Transverse colon (tissue), 4 donors: ENCODE measurements at regions not wholly inside any gene's neighbourhood (a gene's known extent, or its start where the extent isn't known, plus 50 kb on each side); places are given as distances from the start of the nearest gene placed in this dataset.

ENCODE experiments used
- DNase-seq: peaks from one replicate; pipeline ENCODE4 v3.0.0-alpha.2; 2019
- H3K27ac ChIP-seq, 4 donors: fragments of 200-600 bp; sonication (generic); 2 replicates each; pipeline ENCODE4 v1.5.1; 2016 to 2018; ENCODE audit warnings: inconsistent platforms in 4 of 4
- H3K27me3 ChIP-seq: fragments of 200-600 bp; sonication (generic); 2 replicates; pipeline ENCODE4 v1.5.1; 2017; ENCODE audit warnings: inconsistent platforms
- H3K36me3 ChIP-seq, 4 donors: fragments of 200-600 bp; sonication (generic); 2 replicates each; pipeline ENCODE4 v1.5.1; 2017 to 2019; ENCODE audit warnings: inconsistent platforms in 4 of 4
- H3K4me1 ChIP-seq, 4 donors: fragments of 200-600 bp; sonication (generic); 2 replicates each; pipeline ENCODE4 v1.5.1; 2017 to 2020; ENCODE audit warnings: inconsistent platforms in 4 of 4
- H3K4me3 ChIP-seq, 4 donors: fragments of 200-600 bp; sonication (generic); 1 replicate in 1 of 4; 2 replicates in 3 of 4; pipeline versions ENCODE4 v1.5.1 to v1.6.1; 2017 to 2019; ENCODE audit warnings: inconsistent platforms in 4 of 4
- H3K9me3 ChIP-seq, 2 donors: fragments of 200-600 bp; sonication (generic); 2 replicates each; pipeline ENCODE4 v1.5.1; 2017 to 2019; ENCODE audit warnings: inconsistent platforms in 2 of 2
- CTCF ChIP-seq, 5 experiments: fragments of 200-600 bp in 3 of 5; fragments of 450-650 bp in 2 of 5; sonication (generic) in 3 of 5; IDR thresholded peaks; 1 replicate in 2 of 5; 2 replicates in 3 of 5; pipeline ENCODE4 v1.5.1; 2016 to 2017; ENCODE audit warnings: antibody characterized with exemption in 5 of 5, inconsistent platforms in 3 of 5, mild to moderate bottlenecking in 2 of 5, moderate library complexity in 1 of 5
- EP300 ChIP-seq: sonication (generic); formaldehyde crosslinking; IDR thresholded peaks from one replicate; pipeline ENCODE4 v1.6.1; 2017; ENCODE audit warnings: antibody characterized with exemption, low read depth
- POLR2A ChIP-seq: fragments of 450-650 bp; IDR thresholded peaks from one replicate; pipeline ENCODE4 v1.6.1; 2016; ENCODE audit warnings: antibody characterized with exemption, mild to moderate bottlenecking, moderate library complexity
- POLR2AphosphoS5 ChIP-seq, 3 donors: sonication (generic); formaldehyde crosslinking; IDR thresholded peaks; one replicate each; pipeline ENCODE4 v1.6.1; 2016; ENCODE audit warnings: antibody characterized with exemption in 3 of 3
- WGBS, 2 donors: methylation state at CpG; one replicate each; pipeline ENCODE4 v1.1.5; 2018; ENCODE audit warnings: low coverage in 1 of 2; 5-methylcytosine and 5-hydroxymethylcytosine counted together
- in situ Hi-C, 4 donors: fragments of 200-750 bp; cut with MboI; loops; one replicate each; pipeline versions ENCODE4 v1.15.0 to v1.15.1; 2017; ENCODE audit warnings: low sequenced_read_pairs in 3 of 4, low pct_ligation_motif_present in 1 of 4, low pct_unique_long_range_greater_than_20kb in 1 of 4
- intact Hi-C: fragments of 100-400 bp; cut with DNase I; formaldehyde crosslinking; loops from one replicate; pipeline ENCODE4 v1.15.1; 2023; ENCODE audit warnings: low total_unique reads

- no peak overlapping the region for H3K27ac ChIP-seq
- 87% methylated on average over 2 of the region's 2 CpGs; no CpG with 5 or more reads in 1 of the 2 donors for WGBS, 2 donors
- no peak overlapping the region for H3K4me3 ChIP-seq
- intact Hi-C loops (no loop called here), in situ Hi-C loops (no loop called here)
- TF ChIP-seq CTCF (IDR thresholded peaks at IDR 0.05) (no peak), POLR2A (no peak), EP300 (no peak), POLR2AphosphoS5 (IDR thresholded peaks at IDR 0.05) (no peak)
- H3K9me3 ChIP-seq: no peaks in the 10 kb centered on the region
- H3K4me1 ChIP-seq: no peaks in the 10 kb centered on the region
- DNase-seq: no peak
- no peaks in the 10 kb centered on the region for H3K36me3 ChIP-seq
- no peaks in the 10 kb centered on the region for H3K27me3 ChIP-seq
Observed at GRCh38 chr9:109704546-109704945, 75.5 kb upstream of the PALM2AKAP2 start.

DNA sequence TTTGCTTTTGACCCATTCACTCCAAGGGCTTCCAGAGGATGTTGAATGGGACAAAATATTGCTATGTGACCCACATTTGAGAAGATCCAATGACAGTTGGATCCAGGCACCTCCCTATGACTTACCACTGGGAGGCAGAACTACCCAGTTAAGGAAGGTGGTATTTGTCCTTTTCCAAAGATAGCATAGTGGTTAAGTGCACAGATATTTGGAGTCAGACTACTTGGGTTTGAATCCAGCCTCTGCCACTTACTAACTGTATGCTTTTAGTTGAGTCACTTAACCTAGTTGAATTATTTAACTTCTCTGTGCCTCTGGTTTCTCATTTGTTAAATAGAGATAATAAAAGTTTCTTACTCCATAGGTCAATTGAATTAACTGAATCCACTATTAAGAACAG lies 74.5 kb upstream of the PALM2AKAP2 start:
- Histone ChIP-seq H3K9me3 (no peaks in the 10 kb centered on the region), H3K36me3 (no peaks in the 10 kb centered on the region), H3K27ac (no peak overlapping the region), H3K4me1 (no peaks in the 10 kb centered on the region), H3K4me3 (no peak overlapping the region), H3K27me3 (no peaks in the 10 kb centered on the region)
- DNase-seq: no peak
- TF ChIP-seq POLR2A (no peak), EP300 (no peak), CTCF (IDR thresholded peaks at IDR 0.05) (no peak), POLR2AphosphoS5 (IDR thresholded peaks at IDR 0.05) (no peak)
- intact Hi-C loops (no loop called here), in situ Hi-C loops (no loop called here)

DNA sequence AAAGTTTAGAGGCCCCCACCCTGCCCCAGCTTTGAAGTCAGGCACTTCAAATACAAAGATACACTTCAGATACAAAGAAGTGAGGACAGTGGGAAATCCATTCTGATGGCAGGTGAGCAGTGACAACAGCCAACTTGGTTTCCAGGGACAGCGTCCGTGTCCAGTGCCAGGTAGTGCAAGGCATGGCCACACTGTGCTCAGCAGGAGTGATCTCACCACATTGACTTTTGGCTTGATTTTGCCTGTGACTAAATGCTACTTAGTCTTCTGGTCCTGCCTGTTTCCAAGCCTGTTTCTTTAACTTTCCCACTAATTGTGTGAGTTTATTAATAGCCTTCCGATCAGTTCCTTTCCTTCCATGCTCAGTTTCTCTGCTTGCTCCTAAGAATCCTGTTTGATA lies 72.6 kb upstream of the PALM2AKAP2 start:
- H3K4me1 ChIP-seq: no peaks in the 10 kb centered on the region
- 87 to 100% methylated on average over 1 to 3 of the region's 3 CpGs for WGBS, 2 donors
- no peak for DNase-seq
- H3K27me3 ChIP-seq: no peaks in the 10 kb centered on the region
- no peak overlapping the region for H3K27ac ChIP-seq
- in situ Hi-C loops (no loop called here), intact Hi-C loops (no loop called here)
- TF ChIP-seq POLR2A (no peak), POLR2AphosphoS5 (IDR thresholded peaks at IDR 0.05) (no peak), EP300 (no peak), CTCF (IDR thresholded peaks at IDR 0.05) (no peak)
- H3K9me3 ChIP-seq: no peaks in the 10 kb centered on the region
- H3K36me3 ChIP-seq: no peaks in the 10 kb centered on the region
- H3K4me3 ChIP-seq: no peak overlapping the region

DNA sequence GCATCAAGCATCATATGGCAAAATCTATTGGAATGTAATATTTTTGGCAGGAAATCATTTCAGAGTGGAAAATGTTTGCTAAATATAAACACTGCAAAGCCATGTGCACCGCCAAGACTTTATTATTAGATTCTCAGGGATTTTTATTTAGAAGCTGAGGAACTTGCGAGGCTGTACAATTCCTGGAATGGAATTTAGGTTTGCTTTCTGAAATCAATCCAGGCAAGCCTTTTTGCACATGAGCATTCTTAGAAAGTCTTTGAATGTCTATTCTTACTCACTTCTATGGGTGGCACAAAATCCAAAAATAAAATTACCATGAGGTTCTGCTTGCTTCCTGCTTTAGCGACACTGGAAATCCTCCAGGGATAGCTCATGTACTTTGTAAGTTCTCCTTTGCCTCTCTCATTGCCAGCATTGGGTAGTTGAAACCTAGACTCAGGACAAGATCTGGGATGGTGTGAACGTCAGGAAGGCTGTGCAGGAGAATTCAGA lies 71.5 kb upstream of the PALM2AKAP2 start:
- no peak overlapping the region for H3K4me3 ChIP-seq
- H3K27ac ChIP-seq: no peak overlapping the region
- intact Hi-C loops (no loop called here), in situ Hi-C loops (no loop called here)
- H3K27me3 ChIP-seq: no peaks in the 10 kb centered on the region
- H3K9me3 ChIP-seq: no peaks in the 10 kb centered on the region
- WGBS, 2 donors: 53 to 81% methylated on average over 3 to 4 of the region's 4 CpGs
- no peak for DNase-seq
- TF ChIP-seq CTCF (IDR thresholded peaks at IDR 0.05) (no peak), EP300 (no peak), POLR2A (no peak), POLR2AphosphoS5 (IDR thresholded peaks at IDR 0.05) (no peak)
- no peaks in the 10 kb centered on the region for H3K4me1 ChIP-seq
- H3K36me3 ChIP-seq: no peaks in the 10 kb centered on the region
